AG04449 (cell line): ENCODE measurements at regions not wholly inside any gene's neighbourhood (a gene's known extent, or its start where the extent isn't known, plus 50 kb on each side); places are given as distances from the start of the nearest gene placed in this dataset.
"Not testable (repeated sequence)": the region's sequence is repeated elsewhere in the genome, so short reads cannot be mapped to it uniquely, and the experiment has no call there.

ENCODE experiments used
- CTCF ChIA-PET: fragments of 350-600 bp; formaldehyde crosslinking; extraction: SDS; loops from one replicate; lab custom pipeline; 2021; ENCODE audit warnings: antibody characterized with exemption; lab: Yijun Ruan, JAX
- POLR2A ChIA-PET: fragments of 400-600, 350-600 bp; formaldehyde crosslinking; extraction: SDS; loops from one replicate; lab custom pipeline; 2020; ENCODE audit warnings: antibody characterized with exemption, inconsistent platforms; lab: Yijun Ruan, JAX
- DNase-seq: peaks from one replicate; pipeline ENCODE4 v3.0.0-alpha.2; 2010; ENCODE audit warnings: low read depth, low spot score
- H3K4me3 ChIP-seq: 2 replicates; pipeline ENCODE4 v1.5.1; 2011; ENCODE audit warnings: low read depth, mild to moderate bottlenecking, control low read depth, low read length
- CTCF ChIP-seq: IDR thresholded peaks from one replicate; pipeline ENCODE4 v1.5.1; 2011; ENCODE audit warnings: mild to moderate bottlenecking, moderate library complexity, low read length, control low read depth, inconsistent platforms; ENCODE audit not compliant: insufficient read depth; ENCODE audit errors: missing control alignments

DNA sequence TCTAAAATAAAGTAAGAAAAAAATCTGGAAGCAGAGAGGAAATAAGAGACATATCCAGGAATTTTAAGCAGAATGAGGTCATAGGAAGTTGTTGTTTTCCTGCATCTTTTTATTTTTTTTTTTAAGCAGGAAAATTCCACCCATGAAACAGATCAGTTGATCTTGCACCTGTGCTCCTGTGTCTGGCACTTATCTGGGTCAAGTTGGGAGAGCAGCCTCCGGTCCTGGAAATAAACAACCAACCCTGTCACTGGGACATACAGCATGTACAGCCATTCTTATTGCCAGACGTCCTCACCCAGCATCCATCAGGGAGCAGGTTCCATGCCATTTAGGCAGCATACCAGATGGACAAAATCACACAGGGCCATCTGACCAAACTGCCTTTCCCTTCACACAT is 266.0 kb upstream of the BTG1 start:
- CTCF ChIA-PET, result no interaction called here
- H3K4me3 ChIP-seq, result no peak overlapping the region
- POLR2A ChIA-PET, result no interaction called here
- DNase-seq, result no peak
- TF ChIP-seq CTCF, result no peak

DNA sequence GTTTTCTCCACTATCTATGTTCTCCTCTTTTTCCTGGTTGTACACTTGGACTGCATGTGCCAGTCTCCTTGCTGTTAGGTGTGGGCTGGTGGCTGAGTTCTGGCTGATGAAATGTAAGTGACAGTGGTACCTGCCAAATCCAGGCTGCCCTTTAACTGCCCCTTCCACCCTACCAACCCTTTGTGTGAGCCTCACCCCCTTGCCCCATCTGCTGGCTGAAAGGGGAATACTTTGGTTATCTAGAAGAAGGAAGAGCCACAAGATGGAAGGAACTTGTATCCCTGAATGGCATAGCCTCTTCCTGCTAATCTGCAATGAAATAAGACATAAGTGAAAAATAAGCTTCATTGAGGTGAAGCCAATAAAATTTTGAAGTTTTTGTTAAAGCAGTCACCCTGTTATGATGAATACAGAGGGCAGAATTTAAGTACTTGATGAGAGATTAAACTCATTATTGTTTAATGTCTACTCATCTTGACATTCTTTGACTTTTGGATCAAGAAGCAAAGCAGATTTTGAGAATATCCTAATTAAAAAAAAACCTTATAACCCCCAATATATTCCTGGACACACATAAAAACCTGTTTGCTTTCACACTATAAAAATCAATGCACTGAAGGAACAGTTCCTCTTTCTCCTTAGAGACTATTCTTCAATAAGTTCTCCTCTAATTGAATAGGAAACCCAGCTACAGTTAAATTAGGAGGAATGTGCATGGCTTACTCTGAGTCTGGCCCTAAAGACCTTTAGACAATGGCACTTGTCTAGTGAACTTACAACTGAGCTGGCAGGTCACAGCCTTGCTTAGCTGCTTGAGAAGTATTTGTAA is 262.6 kb upstream of the BTG1 start:
- H3K4me3 ChIP-seq, result no peak overlapping the region
- no peak for DNase-seq
- ChIA-PET CTCF (interaction anchor here (0.7 to 3.7 kb wide), 18 partner anchors 9 to 1027 kb away, joined by 3 to 41 read pairs (median 4); partner anchors contain the start of gene BTG1), POLR2A (interaction anchor here (1.4 kb wide), 1 partner anchor 262 kb away, joined by 5 read pairs; the partner anchor contains the start of gene BTG1)
- TF ChIP-seq CTCF, result peak; percentile 71

DNA sequence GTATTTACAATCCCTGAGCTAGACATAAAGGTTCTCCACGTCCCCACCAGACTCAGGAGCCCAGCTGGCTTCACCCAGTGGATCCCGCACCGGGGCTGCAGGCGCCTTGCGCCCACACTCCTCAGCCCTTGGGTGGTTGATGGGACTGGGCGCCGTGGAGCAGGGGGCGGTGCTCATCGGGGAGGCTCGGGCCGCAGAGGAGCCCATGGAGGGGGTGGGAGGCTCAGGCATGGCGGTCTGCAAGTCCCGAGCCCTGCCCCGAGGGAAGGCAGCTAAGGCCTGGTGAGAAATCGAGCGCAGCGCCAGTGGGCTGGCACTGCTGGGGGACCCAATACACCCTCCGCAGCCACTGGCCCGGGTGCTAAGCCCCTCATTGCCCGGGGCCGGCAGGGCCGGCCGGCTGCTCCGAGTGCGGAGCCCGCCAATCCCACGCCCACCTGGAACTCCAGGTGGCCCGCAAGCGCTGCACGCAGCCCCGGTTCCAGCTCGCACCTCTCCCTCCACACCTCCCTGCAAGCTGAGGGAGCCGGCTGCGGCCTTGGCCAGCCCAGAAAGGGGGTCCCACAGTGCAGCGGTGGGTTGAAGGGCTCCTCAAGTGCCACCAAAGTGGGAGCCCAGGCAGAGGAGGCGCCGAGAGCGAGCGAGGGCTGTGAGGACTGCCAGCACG is 260.9 kb upstream of the BTG1 start:
- CTCF ChIA-PET, result interaction anchor here (0.8 to 3.7 kb wide), 2 partner anchors 243 to 1025 kb away, joined by 3 to 41 read pairs; no protein-coding TSS in a partner anchor
- H3K4me3 ChIP-seq, POLR2A ChIA-PET, DNase-seq: not testable (repeated sequence)

- CTCF ChIA-PET, POLR2A ChIA-PET, H3K4me3 ChIP-seq, DNase-seq: not testable (repeated sequence)
Observed at GRCh38 chr12:92405801-92406251, 260.2 kb upstream of the BTG1 start.

- DNase-seq, result no peak
- CTCF ChIA-PET, result interaction anchor here (1.2 kb wide), 1 partner anchor 14 kb away, joined by 3 read pairs; no protein-coding TSS in a partner anchor
Observed at GRCh38 chr12:92404921-92405320, 259.3 kb upstream of the BTG1 start.

DNA sequence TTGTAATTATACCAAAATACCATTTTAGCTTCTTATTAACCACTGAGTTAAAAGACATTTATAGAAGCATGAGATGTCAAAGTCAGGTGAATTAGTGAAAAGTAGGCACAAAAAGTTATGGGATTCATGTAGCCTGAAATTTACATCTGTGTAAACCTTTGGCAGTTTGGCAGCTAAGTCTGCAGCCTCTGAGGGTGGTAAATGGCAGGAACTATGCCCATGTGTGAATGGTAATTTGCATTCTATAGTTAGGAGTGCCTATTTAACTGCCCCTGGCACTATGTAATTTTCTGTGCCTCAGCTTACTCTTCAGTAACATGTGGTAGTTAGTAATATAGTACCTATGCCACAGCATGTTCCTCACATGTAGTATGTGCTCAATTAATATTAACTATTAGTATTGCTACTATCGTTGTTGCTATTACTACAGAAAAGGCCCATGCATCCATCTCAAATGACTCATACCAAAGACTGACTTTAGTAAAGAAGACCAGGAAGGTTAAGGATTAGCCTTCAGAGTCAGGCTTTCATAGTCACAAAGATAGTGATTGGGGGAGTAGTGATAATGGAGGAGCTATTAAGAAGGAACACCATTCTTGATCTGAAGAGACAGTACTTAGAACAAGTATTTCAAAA is 258.7 kb upstream of the BTG1 start:
- POLR2A ChIA-PET, result interaction anchor here (1.2 kb wide), 1 partner anchor 258 kb away, joined by 3 read pairs; the partner anchor contains the start of gene BTG1
- DNase-seq, result no peak
- no peak overlapping the region for H3K4me3 ChIP-seq
- CTCF ChIA-PET, result interaction anchor here (1.2 to 2.2 kb wide), 2 partner anchors 15 to 1023 kb away, joined by 3 to 7 read pairs; no protein-coding TSS in a partner anchor
- no peak for TF ChIP-seq CTCF

More at GRCh38 chr12:92404921-92405320, 259.3 kb upstream of the BTG1 start:
- H3K4me3 ChIP-seq, result no peak overlapping the region
- no peak for TF ChIP-seq CTCF
- POLR2A ChIA-PET, result no interaction called here
